Testis (tissue), 2 donors: ENCODE measurements at regions not wholly inside any gene's neighbourhood (a gene's known extent, or its start where the extent isn't known, plus 50 kb on each side); places are given as distances from the start of the nearest gene placed in this dataset.
"Not testable (repeated sequence)": the region's sequence is repeated elsewhere in the genome, so short reads cannot be mapped to it uniquely, and the experiment has no call there.

ENCODE experiments used
- DNase-seq: peaks from one replicate; pipeline ENCODE4 v3.0.0-alpha.2; 2019
- H3K27ac ChIP-seq, 2 donors: fragments of 200-600 bp; sonication (generic); one replicate each; pipeline ENCODE4 v1.5.1; 2019
- H3K27me3 ChIP-seq: fragments of 200-600 bp; sonication (generic); one replicate; pipeline ENCODE4 v1.5.1; 2019
- H3K36me3 ChIP-seq: fragments of 200-600 bp; sonication (generic); one replicate; pipeline ENCODE4 v1.5.1; 2017; ENCODE audit warnings: low read depth; ENCODE audit errors: missing control alignments
- H3K4me1 ChIP-seq: fragments of 200-600 bp; sonication (generic); one replicate; pipeline ENCODE4 v1.5.1; 2019
- H3K4me3 ChIP-seq, 2 donors: fragments of 200-600 bp; sonication (generic); one replicate each; pipeline ENCODE4 v1.5.1; 2017 to 2019
- H3K9me3 ChIP-seq: fragments of 200-600 bp; sonication (generic); one replicate; pipeline ENCODE4 v1.5.1; 2017
- POLR2A ChIP-seq: fragments of 450-650 bp; IDR thresholded peaks from one replicate; pipeline ENCODE4 v1.6.1; 2017; ENCODE audit warnings: antibody characterized with exemption, mild to moderate bottlenecking, moderate library complexity
- WGBS, 2 donors: methylation state at CpG; one replicate each; pipeline ENCODE4 v1.1.5; 2018; 5-methylcytosine and 5-hydroxymethylcytosine counted together
- intact Hi-C: fragments of 100-400 bp; cut with DNase I; formaldehyde crosslinking; loops from one replicate; pipeline ENCODE4 v1.15.1; 2023; ENCODE audit warnings: low total_unique reads
- TF ChIP-seq, protein P1 (sequence below), 3 experiments: fragments of 450-650 bp in 2 of 3; fragments of 200-600 bp in 1 of 3; sonication (generic) in 1 of 3; IDR thresholded peaks; one replicate each; pipeline ENCODE4 v1.5.1; 2016 to 2019; ENCODE audit warnings: antibody characterized with exemption in 3 of 3, mild to moderate bottlenecking in 2 of 3, moderate library complexity in 1 of 3

DNA sequence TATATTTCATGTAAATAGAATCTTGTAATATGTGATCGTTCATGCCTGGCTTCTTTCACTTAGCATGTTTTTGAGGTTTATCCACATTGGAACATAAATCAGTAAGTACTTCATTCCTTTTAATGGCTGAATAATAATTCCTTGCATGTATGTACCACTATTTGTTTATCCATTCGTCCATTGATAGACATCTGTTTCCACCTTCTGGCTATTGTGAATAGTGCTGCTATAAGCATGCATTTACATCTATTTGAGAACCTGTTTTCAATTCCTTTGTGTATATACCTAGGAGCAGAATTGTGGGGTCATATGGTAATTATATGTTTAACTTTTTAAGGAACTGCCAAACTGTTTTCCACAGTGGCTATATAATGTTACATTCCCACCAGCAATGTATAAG is 356.7 kb upstream of the DIPK2B start:
- 37 to 44% methylated on average over 2 of the region's 2 CpGs for WGBS, 2 donors
- intact Hi-C loops = no loop called here
- Histone ChIP-seq H3K4me1 (no peaks in the 10 kb centered on the region), H3K27me3 (no peaks in the 10 kb centered on the region), H3K4me3 (no peak overlapping the region), H3K9me3 (no peaks in the 10 kb centered on the region), H3K27ac (no peak overlapping the region), H3K36me3 (no peaks in the 10 kb centered on the region)
- DNase-seq = no peak
- TF ChIP-seq POLR2A = no peak
- TF ChIP-seq, protein P1, sequence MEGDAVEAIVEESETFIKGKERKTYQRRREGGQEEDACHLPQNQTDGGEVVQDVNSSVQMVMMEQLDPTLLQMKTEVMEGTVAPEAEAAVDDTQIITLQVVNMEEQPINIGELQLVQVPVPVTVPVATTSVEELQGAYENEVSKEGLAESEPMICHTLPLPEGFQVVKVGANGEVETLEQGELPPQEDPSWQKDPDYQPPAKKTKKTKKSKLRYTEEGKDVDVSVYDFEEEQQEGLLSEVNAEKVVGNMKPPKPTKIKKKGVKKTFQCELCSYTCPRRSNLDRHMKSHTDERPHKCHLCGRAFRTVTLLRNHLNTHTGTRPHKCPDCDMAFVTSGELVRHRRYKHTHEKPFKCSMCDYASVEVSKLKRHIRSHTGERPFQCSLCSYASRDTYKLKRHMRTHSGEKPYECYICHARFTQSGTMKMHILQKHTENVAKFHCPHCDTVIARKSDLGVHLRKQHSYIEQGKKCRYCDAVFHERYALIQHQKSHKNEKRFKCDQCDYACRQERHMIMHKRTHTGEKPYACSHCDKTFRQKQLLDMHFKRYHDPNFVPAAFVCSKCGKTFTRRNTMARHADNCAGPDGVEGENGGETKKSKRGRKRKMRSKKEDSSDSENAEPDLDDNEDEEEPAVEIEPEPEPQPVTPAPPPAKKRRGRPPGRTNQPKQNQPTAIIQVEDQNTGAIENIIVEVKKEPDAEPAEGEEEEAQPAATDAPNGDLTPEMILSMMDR (IDR thresholded peaks at IDR 0.05) = no peak

DNA sequence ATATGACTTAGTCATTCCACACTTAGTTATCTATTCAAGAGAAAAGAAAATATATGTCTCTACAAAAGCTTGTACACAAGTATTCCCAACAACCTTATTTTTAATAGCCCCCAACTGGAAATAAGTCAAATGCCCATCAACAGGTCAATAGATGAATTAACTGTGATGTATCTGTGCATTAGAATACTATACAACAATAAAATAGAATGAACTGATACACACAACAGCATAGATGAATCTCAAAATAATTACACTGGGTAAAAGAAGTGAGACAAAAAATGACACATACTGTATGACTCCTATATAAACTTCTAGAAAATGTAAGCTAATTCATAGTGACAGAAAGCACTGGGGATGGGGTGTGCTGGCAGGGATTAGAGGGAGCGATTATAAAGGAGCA is 354.1 kb upstream of the DIPK2B start:
- H3K27ac ChIP-seq = no peak overlapping the region
- TF ChIP-seq, protein P1 (IDR thresholded peaks at IDR 0.05) = no peak
- no peaks in the 10 kb centered on the region for H3K27me3 ChIP-seq
- intact Hi-C loops = no loop called here
- no peak overlapping the region for H3K4me3 ChIP-seq
- 77 to 92% methylated on average over 1 of the region's 1 CpG for WGBS, 2 donors
- no peaks in the 10 kb centered on the region for H3K36me3 ChIP-seq
- DNase-seq = no peak
- H3K9me3 ChIP-seq = no peaks in the 10 kb centered on the region
- no peaks in the 10 kb centered on the region for H3K4me1 ChIP-seq

DNA sequence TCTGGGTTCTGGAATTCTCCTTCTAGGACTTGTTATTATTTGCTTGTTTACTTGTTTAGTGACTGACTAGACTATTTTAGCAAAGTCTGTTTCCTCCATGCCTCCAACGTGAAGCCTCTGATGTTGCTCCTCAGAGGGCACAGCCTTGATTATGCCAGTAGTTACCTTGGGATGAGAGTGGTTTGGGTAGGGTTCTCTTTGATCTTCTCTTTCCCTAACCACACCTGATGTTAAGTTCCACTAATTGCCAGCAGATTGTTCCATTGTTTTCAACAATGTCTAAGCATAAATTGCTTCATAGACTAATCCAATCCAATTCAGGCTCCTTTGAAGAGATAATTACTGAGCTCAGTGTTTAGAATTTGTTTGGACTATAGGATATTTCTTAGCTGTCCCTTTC is 352.7 kb upstream of the DIPK2B start:
- H3K4me3 ChIP-seq = no peak overlapping the region
- DNase-seq = no peak
- H3K27ac ChIP-seq = no peak overlapping the region
- TF ChIP-seq POLR2A = no peak
- TF ChIP-seq, protein P1 (IDR thresholded peaks at IDR 0.05) = no peak
- no peaks in the 10 kb centered on the region for H3K4me1 ChIP-seq
- no peaks in the 10 kb centered on the region for H3K9me3 ChIP-seq
- intact Hi-C loops = no loop called here
- H3K27me3 ChIP-seq = no peaks in the 10 kb centered on the region
- H3K36me3 ChIP-seq = no peaks in the 10 kb centered on the region
- WGBS, 2 donors = 79 to 100% methylated on average over 1 of the region's 1 CpG

DNA sequence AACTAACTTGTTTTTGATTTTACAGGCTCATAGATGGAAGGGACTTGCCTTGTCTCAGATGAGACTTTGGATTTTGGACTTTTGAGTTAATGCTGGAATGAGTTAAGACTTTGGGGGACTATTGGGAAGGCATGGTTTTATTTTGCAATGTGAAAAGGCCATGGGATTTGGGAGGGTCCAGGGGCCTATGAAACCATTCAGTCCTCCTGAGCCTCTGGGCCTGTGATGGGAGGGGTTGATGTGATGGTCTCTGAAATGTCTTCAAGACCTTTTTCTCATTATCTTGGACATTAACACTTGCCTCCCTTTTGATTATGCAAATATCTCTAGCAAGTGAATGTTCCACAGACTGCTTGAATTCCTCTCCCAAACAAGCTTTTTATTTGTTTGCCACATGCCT is 346.0 kb upstream of the DIPK2B start:
- DNase-seq, H3K4me1 ChIP-seq, H3K36me3 ChIP-seq, H3K27me3 ChIP-seq, intact Hi-C loops, H3K27ac ChIP-seq, H3K9me3 ChIP-seq, H3K4me3 ChIP-seq: not testable (repeated sequence)

DNA sequence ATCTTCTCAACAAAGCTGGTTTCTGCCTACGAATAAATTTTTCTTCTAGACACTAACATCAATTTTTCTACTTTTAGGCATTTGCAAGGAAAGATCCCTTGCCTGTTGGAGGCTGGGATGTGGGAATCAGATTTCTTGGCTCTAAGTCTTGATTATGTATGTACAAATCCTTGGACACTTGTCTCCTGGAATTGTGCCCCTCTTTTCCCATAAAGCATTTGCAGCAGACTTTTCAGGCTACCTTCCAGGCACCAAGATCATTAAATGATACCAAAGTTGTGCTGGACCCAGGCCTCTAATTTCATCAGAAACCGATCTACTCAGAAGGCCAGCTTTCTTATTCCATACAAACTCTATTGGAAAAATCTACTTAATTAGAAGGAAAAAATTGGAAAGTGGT is 339.5 kb upstream of the DIPK2B start:
- H3K4me3 ChIP-seq = no peak overlapping the region
- no peaks in the 10 kb centered on the region for H3K36me3 ChIP-seq
- H3K27me3 ChIP-seq = no peaks in the 10 kb centered on the region
- no peaks in the 10 kb centered on the region for H3K9me3 ChIP-seq
- no peak for DNase-seq
- 62 to 67% methylated on average over 2 of the region's 2 CpGs for WGBS, 2 donors
- intact Hi-C loops = no loop called here
- H3K4me1 ChIP-seq = no peaks in the 10 kb centered on the region
- no peak overlapping the region for H3K27ac ChIP-seq
- TF ChIP-seq, protein P1 (IDR thresholded peaks at IDR 0.05) = no peak
- no peak for TF ChIP-seq POLR2A
